ENCODE measurements at regions not wholly inside any gene's neighbourhood (a gene's known extent, or its start where the extent isn't known, plus 50 kb on each side); places are given as distances from the start of the nearest gene placed in this dataset.

- no peak for DNase-seq
Observed at GRCh38 chr20:21981597-21982344, 276.3 kb downstream of the PAX1 start.

DNA sequence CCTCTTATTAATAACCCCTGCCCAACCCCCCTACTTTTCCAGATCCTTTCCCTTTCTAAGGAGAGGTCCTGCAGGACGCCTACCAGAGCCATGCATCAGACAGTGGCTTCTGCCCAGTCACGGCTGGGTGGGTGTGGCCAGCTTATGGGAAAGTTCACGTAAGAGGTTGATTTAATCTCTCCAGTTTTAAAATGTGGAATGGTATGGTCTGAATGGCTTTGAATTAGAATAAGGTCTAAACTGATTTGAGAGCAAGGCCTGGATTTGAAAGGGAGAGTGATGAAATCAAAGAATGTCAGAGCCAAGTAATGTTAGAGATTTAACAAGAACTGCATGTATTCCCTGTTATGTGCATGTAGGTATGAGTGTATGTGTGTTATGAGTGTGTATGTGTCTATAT, 275.7 kb downstream of the PAX1 start:
- no peak for DNase-seq

GRCh38 chr20:21971436-21971835, 266.0 kb downstream of the PAX1 start:
- DNase-seq = no peak

- DNase-seq = no peak
Observed at GRCh38 chr20:21968486-21968885, 263.0 kb downstream of the PAX1 start.

DNA sequence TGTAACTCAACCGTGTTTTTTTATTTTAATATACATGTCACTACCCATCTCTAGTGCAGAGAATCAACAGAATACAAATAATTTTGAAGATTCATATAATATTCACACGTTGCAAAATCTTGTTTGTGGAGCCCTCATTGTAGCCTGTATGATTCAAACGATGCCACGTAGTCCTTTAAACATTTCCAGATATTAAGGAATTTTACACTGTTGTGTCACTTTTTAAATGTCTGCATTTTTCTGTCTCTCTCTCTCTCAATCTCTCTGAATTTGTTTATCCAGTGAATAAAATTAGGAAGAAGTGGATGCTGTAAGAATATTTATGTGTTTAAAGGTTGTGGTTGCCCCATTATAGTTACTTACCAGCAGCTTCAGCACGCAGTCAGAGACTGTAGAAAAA, 262.0 kb downstream of the PAX1 start:
- no peak for DNase-seq

DNA sequence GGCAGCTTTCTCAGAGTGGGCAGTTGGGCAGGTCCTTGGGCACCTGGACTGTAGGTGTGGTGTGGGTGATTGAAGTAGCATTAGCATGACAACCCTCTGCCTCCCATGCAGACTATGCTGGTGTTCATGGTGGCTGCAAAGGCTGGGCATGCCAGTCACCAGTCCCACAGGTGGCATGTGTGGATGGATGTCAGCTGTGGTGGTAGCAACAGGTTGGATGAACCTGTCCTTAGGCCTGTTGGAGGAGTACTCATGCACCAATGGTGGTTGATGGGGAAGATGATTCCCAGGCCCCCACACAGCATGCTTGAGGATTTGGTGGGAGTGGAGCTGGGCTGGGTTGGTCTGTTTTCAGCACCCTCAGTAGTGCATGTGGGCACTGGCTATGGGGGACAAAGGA, 251.1 kb downstream of the PAX1 start:
- DNase-seq = no peak

- DNase-seq = no peak
Observed at GRCh38 chr20:21947406-21947805, 241.9 kb downstream of the PAX1 start.

DNA sequence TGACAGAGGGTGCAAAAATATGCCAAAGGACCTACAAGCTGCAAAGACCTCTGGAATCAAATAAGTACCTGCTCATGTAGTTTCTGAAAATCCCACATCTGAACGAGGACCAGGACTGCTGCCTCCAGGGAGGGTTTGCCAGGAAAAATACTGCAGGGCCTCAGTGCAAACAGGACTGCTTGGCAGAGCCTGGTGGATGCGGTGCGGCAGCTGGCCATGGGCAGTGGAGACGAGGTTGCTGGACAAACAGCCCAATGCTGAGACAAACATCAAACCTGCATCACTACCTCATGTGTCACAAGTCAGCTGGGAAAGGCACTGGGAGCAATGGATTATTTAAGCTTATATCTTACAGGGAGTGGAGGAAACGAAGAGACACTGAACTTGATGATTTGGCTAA, 238.8 kb downstream of the PAX1 start:
- DNase-seq = peak in 1 of 51 donors; percentile 1

DNA sequence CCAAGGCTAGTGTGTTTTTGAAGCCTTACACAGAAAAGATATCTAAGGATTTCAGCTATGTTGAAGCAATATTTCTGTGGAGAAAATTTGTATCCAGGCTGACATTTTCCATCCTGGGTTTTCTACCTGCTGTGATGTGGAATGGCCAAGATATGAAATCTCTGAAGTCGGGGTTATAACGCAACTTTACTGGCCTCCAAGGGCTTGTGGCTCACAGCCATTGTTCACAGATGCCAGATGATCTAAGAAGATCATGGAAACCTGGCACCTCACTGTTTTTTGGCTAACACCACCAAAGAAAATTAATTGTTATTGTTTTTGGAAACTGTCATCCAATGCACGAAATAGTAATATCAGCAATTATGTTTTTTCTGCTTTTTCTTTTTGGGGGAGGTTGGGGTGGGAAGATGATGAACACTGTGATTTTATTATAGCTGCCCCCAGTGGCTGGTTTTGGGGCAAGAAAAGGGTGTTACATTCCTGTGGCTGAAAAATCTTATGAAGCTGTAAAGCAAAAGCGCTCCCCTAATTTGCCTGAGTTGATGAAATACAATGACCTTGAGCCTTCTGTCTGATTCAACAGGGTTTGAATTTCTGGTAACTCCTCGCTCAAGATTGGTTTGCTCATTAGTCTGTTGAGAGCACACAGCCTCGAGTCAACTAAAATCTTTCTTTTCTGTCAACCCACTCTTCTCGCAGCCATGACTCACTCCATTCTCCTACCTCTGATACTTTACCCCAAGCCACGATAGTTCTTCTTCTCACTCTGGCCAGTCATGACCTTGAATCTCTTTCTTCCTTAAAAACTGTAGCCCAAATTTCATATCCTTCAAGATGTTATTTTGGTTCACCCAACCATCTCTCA, 236.7 kb downstream of the PAX1 start:
- DNase-seq = no peak

- DNase-seq = no peak
Observed at GRCh38 chr20:21936720-21937380, 231.4 kb downstream of the PAX1 start.

GRCh38 chr20:21936261-21936660, 230.8 kb downstream of the PAX1 start:
- no peak for DNase-seq

- no peak for DNase-seq
Observed at GRCh38 chr20:21933526-21933925, 228.1 kb downstream of the PAX1 start.

GRCh38 chr20:21921251-21921650, 215.8 kb downstream of the PAX1 start:
- DNase-seq = no peak

GRCh38 chr20:21920211-21920610, 214.7 kb downstream of the PAX1 start:
- DNase-seq = no peak

GRCh38 chr20:21918398-21918797, 212.9 kb downstream of the PAX1 start:
- DNase-seq = no peak

DNA sequence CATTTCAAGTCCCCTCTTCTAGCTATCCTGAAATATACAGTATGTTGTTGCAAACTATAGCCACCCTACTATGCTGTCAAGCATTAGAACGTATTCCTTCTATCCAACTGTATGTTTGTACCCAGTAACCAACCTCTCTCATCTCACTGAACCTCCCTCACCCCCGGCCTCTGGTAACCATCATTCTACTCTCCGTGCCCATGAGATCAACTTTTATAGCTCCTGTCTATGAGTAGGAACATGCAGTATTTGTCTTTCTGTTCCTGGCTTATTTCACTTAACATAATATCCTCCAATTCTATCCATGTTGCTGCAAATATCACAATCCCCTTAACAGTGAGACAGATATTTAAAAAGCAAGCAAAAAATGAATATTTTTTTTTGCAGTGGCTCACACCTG, 196.9 kb downstream of the PAX1 start:
- no peak for DNase-seq

GRCh38 chr20:21901470-21902275, 196.2 kb downstream of the PAX1 start:
- peak in 19 of 51 donors; percentile 1 to 33 (median 6) for DNase-seq

DNA sequence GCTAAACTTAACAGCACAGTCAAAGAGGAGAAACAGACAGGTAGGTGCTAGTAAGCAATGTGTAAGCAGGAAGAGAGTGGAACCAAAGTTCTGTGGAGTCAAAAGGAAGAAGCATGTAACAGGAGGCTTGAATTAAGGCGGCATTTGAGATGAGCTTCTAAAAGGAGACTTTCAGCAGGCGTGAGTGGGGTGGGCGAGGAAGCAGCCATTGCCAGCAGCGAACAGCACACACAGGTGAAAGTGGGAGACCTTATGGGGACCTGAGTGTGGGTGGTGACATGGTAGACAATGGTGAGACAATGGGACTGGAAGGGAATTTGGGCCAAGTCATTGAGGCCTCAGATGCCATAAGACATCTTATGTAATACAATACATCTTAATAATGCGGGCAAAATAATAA, 195.0 kb downstream of the PAX1 start:
- no peak for DNase-seq

DNA sequence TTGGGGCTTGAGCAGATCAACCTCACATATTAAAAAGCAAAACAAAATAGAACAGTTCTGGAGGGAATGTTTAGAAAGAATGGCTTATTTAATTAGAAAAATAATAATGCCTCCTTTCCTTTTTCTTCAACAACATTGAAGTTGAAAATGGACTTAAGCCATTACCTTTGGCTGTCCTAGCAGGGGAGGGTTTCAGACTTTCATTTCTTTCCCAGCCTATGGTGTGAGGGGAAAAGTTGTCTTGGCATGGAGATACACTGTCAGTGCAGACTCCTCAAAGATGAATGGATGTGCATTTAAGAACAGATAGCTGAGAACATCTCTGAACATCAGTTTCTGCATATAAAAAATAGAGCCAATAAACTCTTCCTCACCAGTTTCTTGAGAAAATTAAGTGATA, 169.5 kb downstream of the PAX1 start:
- no peak for DNase-seq

DNA sequence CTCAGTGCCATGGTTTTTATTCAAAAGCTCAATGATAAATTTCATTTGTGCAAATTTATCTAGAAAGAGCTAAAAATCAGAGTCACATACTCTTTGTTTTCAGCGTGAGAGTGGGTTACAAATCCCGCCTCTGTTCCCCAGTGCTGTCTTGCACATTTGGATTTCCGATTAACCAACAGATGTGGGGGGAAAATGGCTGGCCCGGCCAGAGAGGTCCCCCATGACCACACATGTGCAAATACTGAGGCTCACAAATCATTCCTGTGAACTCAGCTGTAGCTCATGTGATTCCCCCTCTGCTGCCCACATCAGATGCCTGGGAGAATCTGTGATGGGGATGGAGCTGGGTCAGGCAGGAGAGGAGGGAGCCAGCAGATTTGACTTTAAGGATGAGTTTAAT, 168.7 kb downstream of the PAX1 start:
- no peak for DNase-seq

DNA sequence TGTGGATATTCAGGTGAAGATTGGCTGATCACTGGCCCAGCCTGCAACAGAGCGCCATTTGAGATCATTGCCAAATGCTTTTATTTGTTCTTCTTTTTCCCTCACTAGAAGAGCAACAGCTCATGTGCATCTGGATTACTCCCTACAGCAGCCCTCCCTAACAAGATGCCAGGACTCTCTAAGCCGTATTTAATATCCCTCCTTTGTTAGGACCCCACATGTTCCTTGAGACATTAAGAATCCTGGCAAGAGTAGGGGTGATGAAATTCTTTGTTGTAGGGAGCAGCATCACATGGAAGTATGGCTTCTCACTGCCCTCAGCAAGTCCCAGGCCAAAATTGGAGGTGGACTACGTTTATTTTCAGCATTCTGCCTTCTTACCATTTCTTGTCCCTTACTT, 167.8 kb downstream of the PAX1 start:
- DNase-seq = no peak

- no peak for DNase-seq
Observed at GRCh38 chr20:21867811-21868210, 162.3 kb downstream of the PAX1 start.

All from hypothalamus (tissue), 51 donors.